SK-N-SH (cell line): ENCODE measurements at regions not wholly inside any gene's neighbourhood (a gene's known extent, or its start where the extent isn't known, plus 50 kb on each side); places are given as distances from the start of the nearest gene placed in this dataset.

ENCODE experiments used
- CTCF ChIA-PET: fragments of 300-600, 350-600 bp; formaldehyde crosslinking; extraction: SDS; loops from one replicate; lab custom pipeline; 2021; lab: Yijun Ruan, JAX
- POLR2A ChIA-PET: fragments of 350-600 bp; sonication (Branson Sonifier 250); formaldehyde crosslinking; extraction: SDS; loops from one replicate; lab custom pipeline; 2020; ENCODE audit warnings: antibody characterized with exemption, inconsistent platforms; lab: Yijun Ruan, JAX
- DNase-seq: peaks from one replicate; pipeline ENCODE4 v3.0.0; 2012
- H2AFZ ChIP-seq: fragments of 200-600 bp; sonication (generic); 2 replicates; pipeline ENCODE4 v1.8.1; 2016; ENCODE audit warnings: antibody characterized with exemption, mild to moderate bottlenecking, low read depth
- H3F3A ChIP-seq: fragments of 200-600 bp; sonication (generic); replicated peaks from 2 replicates; pipeline ENCODE3; 2016; ENCODE audit warnings: antibody characterized with exemption, mild to moderate bottlenecking; ENCODE audit not compliant: insufficient read depth
- H3K27ac ChIP-seq, 2 experiments: fragments of 200-500 bp in 1 of 2; fragments of 200-600 bp in 1 of 2; sonication (Bioruptor generic) in 1 of 2; sonication (generic), shearing (Covaris generic) in 1 of 2; 2 replicates each; pipeline versions ENCODE4 v1.5.1 to v1.6.1; 2014 to 2016; ENCODE audit warnings: low read depth in 2 of 2, inconsistent platforms in 1 of 2, low read length in 1 of 2, mild to moderate bottlenecking in 1 of 2, mixed read lengths in 1 of 2
- H3K27me3 ChIP-seq: fragments of 200-600 bp; sonication (generic), shearing (Covaris generic); 2 replicates; pipeline ENCODE4 v1.6.1; 2016; ENCODE audit warnings: mixed run types; ENCODE audit not compliant: insufficient read depth
- H3K36me3 ChIP-seq, 2 experiments: fragments of 200-500 bp in 1 of 2; fragments of 200-600 bp in 1 of 2; sonication (Bioruptor generic) in 1 of 2; sonication (generic) in 1 of 2; replicated peaks in 1 of 2; 2 replicates each; pipeline versions ENCODE3 to v1.5.1; 2014 to 2016; ENCODE audit warnings: low read length in 1 of 2, mild to moderate bottlenecking in 1 of 2; ENCODE audit not compliant: insufficient read depth in 2 of 2, control insufficient read depth in 1 of 2
- H3K4me1 ChIP-seq, 2 experiments: fragments of 200-500 bp in 1 of 2; fragments of 200-600 bp in 1 of 2; sonication (Bioruptor generic) in 1 of 2; sonication (generic), shearing (Covaris generic) in 1 of 2; 2 replicates each; pipeline versions ENCODE4 v1.5.1 to v1.6.1; 2014 to 2016; ENCODE audit warnings: low read depth in 1 of 2, low read length in 1 of 2, mixed run types in 1 of 2; ENCODE audit not compliant: insufficient read depth in 2 of 2, control insufficient read depth in 1 of 2
- H3K4me2 ChIP-seq: fragments of 200-600 bp; sonication (generic), shearing (Covaris generic); 2 replicates; pipeline ENCODE4 v1.6.1; 2017; ENCODE audit warnings: mixed run types
- H3K4me3 ChIP-seq, 2 experiments: fragments of 200-500 bp in 1 of 2; fragments of 200-600 bp in 1 of 2; sonication (Bioruptor generic) in 1 of 2; sonication (generic), shearing (Covaris generic) in 1 of 2; 2 replicates each; pipeline versions ENCODE4 v1.5.1 to v1.8.1; 2014 to 2016; ENCODE audit warnings: low read depth in 2 of 2, inconsistent platforms in 1 of 2, low read length in 1 of 2, mild to moderate bottlenecking in 1 of 2, mixed read lengths in 1 of 2, moderate library complexity in 1 of 2
- H3K79me2 ChIP-seq: fragments of 200-600 bp; sonication (generic); 2 replicates; pipeline ENCODE4 v1.8.1; 2017; ENCODE audit warnings: mild to moderate bottlenecking; ENCODE audit not compliant: insufficient read depth
- H3K9ac ChIP-seq: fragments of 200-600 bp; sonication (generic); 2 replicates; pipeline ENCODE4 v1.6.1; 2017; ENCODE audit warnings: mixed run types
- H3K9me2 ChIP-seq: fragments of 200-600 bp; sonication (generic); 2 replicates; pipeline ENCODE4 v1.6.1; 2017; ENCODE audit warnings: mixed run types
- H3K9me3 ChIP-seq: fragments of 200-600 bp; sonication (generic); 2 replicates; pipeline ENCODE4 v1.6.1; 2017; ENCODE audit warnings: mixed run types, mild to moderate bottlenecking, moderate library complexity
- H4K20me1 ChIP-seq: fragments of 200-600 bp; sonication (generic); 2 replicates; pipeline ENCODE4 v1.6.1; 2017; ENCODE audit warnings: mild to moderate bottlenecking, mixed run types; ENCODE audit not compliant: insufficient read depth
- ELF1 ChIP-seq: IDR thresholded peaks from 2 replicates; pipeline ENCODE4 v1.4.0; 2012
- FOSL2 ChIP-seq: IDR thresholded peaks from 2 replicates; pipeline ENCODE4 v1.4.0; 2012; ENCODE audit warnings: low read depth, mild to moderate bottlenecking, moderate library complexity, borderline replicate concordance
- FOXJ3 ChIP-seq: sonication (generic); formaldehyde crosslinking; IDR thresholded peaks from 2 replicates; pipeline ENCODE4 v1.5.1; 2020; ENCODE audit warnings: mild to moderate bottlenecking, missing genetic modification reagents
- FOXM1 ChIP-seq: IDR thresholded peaks from 2 replicates; pipeline ENCODE4 v1.4.0; 2012; ENCODE audit warnings: low read depth, mild to moderate bottlenecking
- GATA2 ChIP-seq: sonication (generic); formaldehyde crosslinking; IDR thresholded peaks from 2 replicates; pipeline ENCODE4 v1.5.0; 2020; ENCODE audit warnings: mild to moderate bottlenecking, missing genetic modification reagents
- JUND ChIP-seq: IDR thresholded peaks from 2 replicates; pipeline ENCODE4 v1.4.0; 2012
- MEF2A ChIP-seq: IDR thresholded peaks from 2 replicates; pipeline ENCODE4 v1.4.0; 2012; ENCODE audit warnings: low read depth, borderline replicate concordance
- MXI1 ChIP-seq: IDR thresholded peaks from 2 replicates; pipeline ENCODE4 v1.6.1; 2012; ENCODE audit warnings: mild to moderate bottlenecking, low read depth, low read length, improper control_type of control experiment
- PBX3 ChIP-seq: IDR thresholded peaks from 2 replicates; pipeline ENCODE4; 2012
- RAD21 ChIP-seq: IDR thresholded peaks from 2 replicates; pipeline ENCODE4 v1.6.1; 2012; ENCODE audit warnings: mild to moderate bottlenecking, low read length
- RCOR1 ChIP-seq: fragments of 150-350 bp; IDR thresholded peaks from 2 replicates; pipeline ENCODE4 v1.6.1; 2017; ENCODE audit warnings: antibody characterized with exemption, low read length
- REST ChIP-seq: IDR thresholded peaks from 2 replicates; pipeline ENCODE4 v1.6.1; 2012; ENCODE audit warnings: mild to moderate bottlenecking, low read depth, low read length, moderate library complexity
- SIN3A ChIP-seq: IDR thresholded peaks from 2 replicates; pipeline ENCODE4 v1.6.1; 2012; ENCODE audit warnings: low read depth, mild to moderate bottlenecking, low read length, moderate library complexity, borderline replicate concordance
- SMC3 ChIP-seq: IDR thresholded peaks from 2 replicates; pipeline ENCODE4 v1.6.1; 2012; ENCODE audit warnings: low read depth, low read length, improper control_type of control experiment
- TEAD4 ChIP-seq: IDR thresholded peaks from 2 replicates; pipeline ENCODE4 v1.4.0; 2012; ENCODE audit warnings: mild to moderate bottlenecking, borderline replicate concordance; ENCODE audit not compliant: insufficient read depth
- USF2 ChIP-seq: fragments of 150-350 bp; IDR thresholded peaks from 2 replicates; pipeline ENCODE4 v1.6.1; 2017; ENCODE audit warnings: antibody characterized with exemption, low read length, low read depth, borderline replicate concordance
- YY1 ChIP-seq: IDR thresholded peaks from 2 replicates; pipeline ENCODE4 v1.4.0; 2012; ENCODE audit warnings: low read depth, mild to moderate bottlenecking
- WGBS: methylation state at CpG from one replicate; pipeline ENCODE4 v1.1.6; 2017; ENCODE audit warnings: low lambda C conversion rate; 5-methylcytosine and 5-hydroxymethylcytosine counted together
- TF ChIP-seq, protein P1 (sequence below): fragments of 150-350 bp; IDR thresholded peaks from 2 replicates; pipeline ENCODE4 v1.6.1; 2016; ENCODE audit warnings: mild to moderate bottlenecking, low read depth, low read length
- TF ChIP-seq, protein P2 (sequence below): IDR thresholded peaks from 2 replicates; pipeline ENCODE4 v1.4.0; 2012; ENCODE audit warnings: low read depth

GRCh38 chr13:50457415-50458393 lies 385.8 kb downstream of the DLEU7 start:
- ChIA-PET CTCF (no interaction called here), POLR2A (no interaction called here)
- Histone ChIP-seq H3K36me3 (no peaks in the 10 kb centered on the region), H3K4me1 (no peaks in the 10 kb centered on the region), H4K20me1 (no peaks in the 10 kb centered on the region), H3K9ac (no peak overlapping the region), H3K9me2 (0 out of 2 replicates have a peak, but pooled peaks cover 3% of the 10 kb centered on the region), H3K4me3 (no peak overlapping the region), H3K9me3 (no peaks in the 10 kb centered on the region), H2AFZ (no peak overlapping the region), H3K27ac (no peak overlapping the region), H3K4me2 (no peak overlapping the region), H3K27me3 (no peaks in the 10 kb centered on the region), H3F3A (no peaks in the 10 kb centered on the region), H3K79me2 (no peaks in the 10 kb centered on the region)
- no peak for DNase-seq
- TF ChIP-seq GATA2 (CRISPR knock-in tag) (no peak), JUND (no peak), SMC3 (no peak), RAD21 (no peak), SIN3A (no peak), PBX3 (no peak), FOSL2 (no peak), FOXJ3 (CRISPR knock-in tag) (no peak), ELF1 (no peak), MXI1 (no peak), USF2 (no peak), FOXM1 (no peak), TEAD4 (no peak), REST (no peak), MEF2A (no peak), RCOR1 (no peak), YY1 (no peak)
- TF ChIP-seq, protein P1, sequence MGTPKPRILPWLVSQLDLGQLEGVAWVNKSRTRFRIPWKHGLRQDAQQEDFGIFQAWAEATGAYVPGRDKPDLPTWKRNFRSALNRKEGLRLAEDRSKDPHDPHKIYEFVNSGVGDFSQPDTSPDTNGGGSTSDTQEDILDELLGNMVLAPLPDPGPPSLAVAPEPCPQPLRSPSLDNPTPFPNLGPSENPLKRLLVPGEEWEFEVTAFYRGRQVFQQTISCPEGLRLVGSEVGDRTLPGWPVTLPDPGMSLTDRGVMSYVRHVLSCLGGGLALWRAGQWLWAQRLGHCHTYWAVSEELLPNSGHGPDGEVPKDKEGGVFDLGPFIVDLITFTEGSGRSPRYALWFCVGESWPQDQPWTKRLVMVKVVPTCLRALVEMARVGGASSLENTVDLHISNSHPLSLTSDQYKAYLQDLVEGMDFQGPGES, result no peak
- TF ChIP-seq, protein P2, sequence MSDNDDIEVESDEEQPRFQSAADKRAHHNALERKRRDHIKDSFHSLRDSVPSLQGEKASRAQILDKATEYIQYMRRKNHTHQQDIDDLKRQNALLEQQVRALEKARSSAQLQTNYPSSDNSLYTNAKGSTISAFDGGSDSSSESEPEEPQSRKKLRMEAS, result no peak
- 78% methylated on average over 5 of the region's 5 CpGs for whole genome bisulfite sequencing
